ENCODE measurements at regions not wholly inside any gene's neighbourhood (a gene's known extent, or its start where the extent isn't known, plus 50 kb on each side); places are given as distances from the start of the nearest gene placed in this dataset.

DNA sequence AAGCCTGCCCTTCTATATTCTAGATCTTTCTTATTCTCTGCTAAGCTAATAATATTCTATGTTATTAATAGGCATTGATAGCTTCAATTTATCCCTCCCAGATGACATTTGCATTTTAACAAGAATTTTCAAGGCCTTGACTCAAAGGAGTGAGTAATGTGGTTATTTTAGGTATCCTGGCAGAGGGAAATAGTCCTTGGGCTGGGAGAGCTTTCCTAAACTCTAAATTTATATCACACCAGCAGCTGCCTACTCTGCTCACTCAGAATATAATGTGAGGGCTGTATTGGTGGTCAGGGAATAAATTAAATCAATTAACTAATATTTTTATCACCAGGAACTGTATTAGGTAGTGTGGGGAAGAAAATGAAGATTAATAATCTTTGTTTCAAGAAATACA is 74.8 kb upstream of the ADAM23 start:
- ATAC-seq: no peak
- TF ChIP-seq ARNTL (CRISPR knock-in tag; IDR thresholded peaks at IDR 0.05; ENCODE audit: borderline replicate concordance, low read depth) (no peak), TOX (CRISPR knock-in tag; IDR thresholded peaks at IDR 0.05; ENCODE audit: borderline replicate concordance) (no peak), TCF4 (CRISPR knock-in tag; IDR thresholded peaks at IDR 0.05; ENCODE audit: borderline replicate concordance) (no peak), BACH2 (CRISPR knock-in tag; IDR thresholded peaks at IDR 0.05; ENCODE audit: borderline replicate concordance) (no peak), GLIS3 (CRISPR knock-in tag; IDR thresholded peaks at IDR 0.05) (no peak), ZFP3 (CRISPR knock-in tag; IDR thresholded peaks at IDR 0.05) (no peak)
- TF ChIP-seq, protein P1, sequence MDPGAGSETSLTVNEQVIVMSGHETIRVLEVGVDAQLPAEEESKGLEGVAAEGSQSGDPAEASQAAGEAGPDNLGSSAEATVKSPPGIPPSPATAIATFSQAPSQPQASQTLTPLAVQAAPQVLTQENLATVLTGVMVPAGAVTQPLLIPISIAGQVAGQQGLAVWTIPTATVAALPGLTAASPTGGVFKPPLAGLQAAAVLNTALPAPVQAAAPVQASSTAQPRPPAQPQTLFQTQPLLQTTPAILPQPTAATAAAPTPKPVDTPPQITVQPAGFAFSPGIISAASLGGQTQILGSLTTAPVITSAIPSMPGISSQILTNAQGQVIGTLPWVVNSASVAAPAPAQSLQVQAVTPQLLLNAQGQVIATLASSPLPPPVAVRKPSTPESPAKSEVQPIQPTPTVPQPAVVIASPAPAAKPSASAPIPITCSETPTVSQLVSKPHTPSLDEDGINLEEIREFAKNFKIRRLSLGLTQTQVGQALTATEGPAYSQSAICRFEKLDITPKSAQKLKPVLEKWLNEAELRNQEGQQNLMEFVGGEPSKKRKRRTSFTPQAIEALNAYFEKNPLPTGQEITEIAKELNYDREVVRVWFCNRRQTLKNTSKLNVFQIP (CRISPR knock-in tag; IDR thresholded peaks at IDR 0.05; ENCODE audit: borderline replicate concordance, low read depth): no peak
- TF ChIP-seq, protein P2, sequence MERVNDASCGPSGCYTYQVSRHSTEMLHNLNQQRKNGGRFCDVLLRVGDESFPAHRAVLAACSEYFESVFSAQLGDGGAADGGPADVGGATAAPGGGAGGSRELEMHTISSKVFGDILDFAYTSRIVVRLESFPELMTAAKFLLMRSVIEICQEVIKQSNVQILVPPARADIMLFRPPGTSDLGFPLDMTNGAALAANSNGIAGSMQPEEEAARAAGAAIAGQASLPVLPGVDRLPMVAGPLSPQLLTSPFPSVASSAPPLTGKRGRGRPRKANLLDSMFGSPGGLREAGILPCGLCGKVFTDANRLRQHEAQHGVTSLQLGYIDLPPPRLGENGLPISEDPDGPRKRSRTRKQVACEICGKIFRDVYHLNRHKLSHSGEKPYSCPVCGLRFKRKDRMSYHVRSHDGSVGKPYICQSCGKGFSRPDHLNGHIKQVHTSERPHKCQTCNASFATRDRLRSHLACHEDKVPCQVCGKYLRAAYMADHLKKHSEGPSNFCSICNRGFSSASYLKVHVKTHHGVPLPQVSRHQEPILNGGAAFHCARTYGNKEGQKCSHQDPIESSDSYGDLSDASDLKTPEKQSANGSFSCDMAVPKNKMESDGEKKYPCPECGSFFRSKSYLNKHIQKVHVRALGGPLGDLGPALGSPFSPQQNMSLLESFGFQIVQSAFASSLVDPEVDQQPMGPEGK (CRISPR knock-in tag; IDR thresholded peaks at IDR 0.05; ENCODE audit: borderline replicate concordance): no peak
- TF ChIP-seq, protein P3, sequence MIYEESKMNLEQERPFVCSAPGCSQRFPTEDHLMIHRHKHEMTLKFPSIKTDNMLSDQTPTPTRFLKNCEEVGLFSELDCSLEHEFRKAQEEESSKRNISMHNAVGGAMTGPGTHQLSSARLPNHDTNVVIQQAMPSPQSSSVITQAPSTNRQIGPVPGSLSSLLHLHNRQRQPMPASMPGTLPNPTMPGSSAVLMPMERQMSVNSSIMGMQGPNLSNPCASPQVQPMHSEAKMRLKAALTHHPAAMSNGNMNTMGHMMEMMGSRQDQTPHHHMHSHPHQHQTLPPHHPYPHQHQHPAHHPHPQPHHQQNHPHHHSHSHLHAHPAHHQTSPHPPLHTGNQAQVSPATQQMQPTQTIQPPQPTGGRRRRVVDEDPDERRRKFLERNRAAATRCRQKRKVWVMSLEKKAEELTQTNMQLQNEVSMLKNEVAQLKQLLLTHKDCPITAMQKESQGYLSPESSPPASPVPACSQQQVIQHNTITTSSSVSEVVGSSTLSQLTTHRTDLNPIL (CRISPR knock-in tag; IDR thresholded peaks at IDR 0.05; ENCODE audit: low read depth): no peak

DNA sequence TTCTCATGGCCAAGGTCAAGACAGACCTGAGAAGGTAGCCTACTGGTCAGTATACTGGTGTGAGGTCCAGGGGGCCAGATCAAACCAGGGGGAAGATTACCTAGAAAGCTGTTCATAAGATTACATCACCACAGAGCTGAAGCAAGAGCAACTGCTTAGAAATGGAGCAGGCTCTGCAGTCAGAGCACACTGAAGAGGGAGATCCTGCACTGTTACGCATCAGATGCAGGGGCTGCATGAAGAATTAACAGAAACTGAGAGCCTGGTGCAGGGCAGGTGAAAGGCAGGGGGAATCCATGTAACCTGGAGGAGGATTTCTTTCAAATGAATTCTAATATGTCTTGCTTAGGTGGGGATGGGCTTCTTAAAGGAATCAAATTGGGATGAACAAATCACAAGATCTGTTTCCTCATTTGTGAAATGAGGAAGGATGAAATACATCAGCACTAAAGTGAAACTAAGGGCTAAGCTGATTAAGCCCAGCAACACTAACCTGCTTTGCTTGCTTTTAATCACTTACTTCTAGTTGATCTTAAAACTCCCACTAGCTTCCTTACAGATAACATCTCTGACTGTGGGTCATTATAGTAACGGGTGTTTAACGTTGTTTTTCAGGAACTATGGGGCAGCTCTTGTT is 74.3 kb upstream of the ADAM23 start:
- no peak for TF ChIP-seq CSDC2 (CRISPR knock-in tag; IDR thresholded peaks at IDR 0.05)
- TF ChIP-seq, protein P4, sequence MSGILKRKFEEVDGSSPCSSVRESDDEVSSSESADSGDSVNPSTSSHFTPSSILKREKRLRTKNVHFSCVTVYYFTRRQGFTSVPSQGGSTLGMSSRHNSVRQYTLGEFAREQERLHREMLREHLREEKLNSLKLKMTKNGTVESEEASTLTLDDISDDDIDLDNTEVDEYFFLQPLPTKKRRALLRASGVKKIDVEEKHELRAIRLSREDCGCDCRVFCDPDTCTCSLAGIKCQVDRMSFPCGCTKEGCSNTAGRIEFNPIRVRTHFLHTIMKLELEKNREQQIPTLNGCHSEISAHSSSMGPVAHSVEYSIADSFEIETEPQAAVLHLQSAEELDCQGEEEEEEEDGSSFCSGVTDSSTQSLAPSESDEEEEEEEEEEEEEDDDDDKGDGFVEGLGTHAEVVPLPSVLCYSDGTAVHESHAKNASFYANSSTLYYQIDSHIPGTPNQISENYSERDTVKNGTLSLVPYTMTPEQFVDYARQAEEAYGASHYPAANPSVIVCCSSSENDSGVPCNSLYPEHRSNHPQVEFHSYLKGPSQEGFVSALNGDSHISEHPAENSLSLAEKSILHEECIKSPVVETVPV (CRISPR knock-in tag; IDR thresholded peaks at IDR 0.05): no peak
- ATAC-seq: no peak

DNA sequence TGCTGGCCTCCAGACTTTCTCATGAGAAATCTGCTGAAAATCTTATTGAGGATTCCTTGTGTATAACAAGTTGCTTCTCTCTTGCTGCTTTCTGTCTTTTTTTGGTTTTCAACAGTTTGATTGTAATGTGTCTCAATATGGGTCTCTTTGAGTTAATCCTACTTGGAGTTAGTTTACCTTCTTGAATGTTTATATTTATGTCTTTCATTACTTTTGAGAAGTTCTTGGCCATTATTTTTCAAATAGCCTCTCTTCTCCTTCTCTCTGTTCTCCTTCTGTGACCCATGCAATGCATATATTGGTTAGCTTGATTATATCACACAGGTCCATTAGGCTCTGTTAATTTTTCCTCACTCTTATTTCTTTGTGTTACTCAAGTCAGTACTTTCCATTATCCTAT is 67.4 kb upstream of the ADAM23 start:
- ATAC-seq: no peak
- no peak for TF ChIP-seq ZC3H10 (CRISPR knock-in tag; IDR thresholded peaks at IDR 0.05)

DNA sequence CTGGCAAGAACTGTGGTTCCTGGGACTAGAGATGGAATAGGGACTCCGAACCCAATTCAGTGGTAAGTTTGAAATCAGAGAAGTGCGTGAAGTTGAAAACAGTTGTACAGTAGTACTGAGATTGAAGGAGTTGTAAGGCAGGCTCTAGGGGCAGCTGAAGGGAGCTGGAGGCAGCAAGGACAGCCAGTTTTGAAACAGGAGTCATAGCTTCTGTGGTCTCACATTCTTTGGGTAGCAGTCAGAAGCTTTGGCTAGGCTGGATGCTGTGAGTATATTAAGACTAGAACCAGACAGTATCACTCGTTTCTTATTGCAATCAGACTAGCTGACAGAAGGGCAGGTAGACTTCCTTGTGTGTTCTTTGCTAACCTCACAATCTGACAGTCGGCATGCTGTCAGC is 64.5 kb upstream of the ADAM23 start:
- no peak for ATAC-seq
- TF ChIP-seq, protein P2 (CRISPR knock-in tag; IDR thresholded peaks at IDR 0.05; ENCODE audit: borderline replicate concordance): no peak
- TF ChIP-seq ZNF70 (CRISPR knock-in tag; IDR thresholded peaks at IDR 0.05) (no peak), RARB (CRISPR knock-in tag; IDR thresholded peaks at IDR 0.05) (no peak), ESRRG (CRISPR knock-in tag; IDR thresholded peaks at IDR 0.05) (no peak), PPARA (CRISPR knock-in tag; IDR thresholded peaks at IDR 0.05; ENCODE audit: borderline replicate concordance) (no peak), ZC3H10 (CRISPR knock-in tag; IDR thresholded peaks at IDR 0.05) (no peak), ZFP3 (CRISPR knock-in tag; IDR thresholded peaks at IDR 0.05) (no peak), ZNF565 (CRISPR knock-in tag; conservative IDR thresholded peaks at IDR 0.05; ENCODE audit: low read depth) (no peak), ZNF8 (CRISPR knock-in tag; IDR thresholded peaks at IDR 0.05) (no peak), ARNTL (CRISPR knock-in tag; IDR thresholded peaks at IDR 0.05; ENCODE audit: borderline replicate concordance, low read depth) (no peak), CSDC2 (CRISPR knock-in tag; IDR thresholded peaks at IDR 0.05) (no peak)
- TF ChIP-seq, protein P3 (CRISPR knock-in tag; IDR thresholded peaks at IDR 0.05; ENCODE audit: low read depth): no peak
- TF ChIP-seq, protein P4 (CRISPR knock-in tag; IDR thresholded peaks at IDR 0.05): no peak
